ENCODE measurements at regions not wholly inside any gene's neighbourhood (a gene's known extent, or its start where the extent isn't known, plus 50 kb on each side); places are given as distances from the start of the nearest gene placed in this dataset.

GRCh38 chr13:24063281-24063877 is 97.1 kb upstream of the SPATA13 start:
- TF ChIP-seq POLR2A (IDR thresholded peaks at IDR 0.05) (no peak), CTCF (IDR thresholded peaks at IDR 0.05) (no peak)

Measured in testis (tissue), 2 donors.